HUES64 (cell line): ENCODE measurements at regions not wholly inside any gene's neighbourhood (a gene's known extent, or its start where the extent isn't known, plus 50 kb on each side); places are given as distances from the start of the nearest gene placed in this dataset.

Experiments used
- H3K27ac ChIP-seq: 2 replicates; pipeline ENCODE4 v1.7.0; 2013; ENCODE audit warnings: low read depth, low read length, inconsistent platforms
- H3K27me3 ChIP-seq: 2 replicates; pipeline ENCODE4 v1.6.1; 2013; ENCODE audit warnings: mild to moderate bottlenecking, low read length; ENCODE audit not compliant: insufficient read depth
- H3K36me3 ChIP-seq: 2 replicates; pipeline ENCODE4 v1.6.1; 2013; ENCODE audit warnings: mild to moderate bottlenecking, low read length; ENCODE audit not compliant: insufficient read depth
- H3K4me1 ChIP-seq: 2 replicates; pipeline ENCODE4 v1.6.1; 2013; ENCODE audit warnings: mild to moderate bottlenecking, low read length, moderate library complexity; ENCODE audit not compliant: insufficient read depth
- H3K4me3 ChIP-seq: 2 replicates; pipeline ENCODE4 v1.5.1; 2013; ENCODE audit warnings: mild to moderate bottlenecking, low read length, moderate library complexity
- H3K9ac ChIP-seq: 2 replicates; pipeline ENCODE4 v1.6.1; 2013; ENCODE audit warnings: mild to moderate bottlenecking, low read depth, low read length
- H3K9me3 ChIP-seq: 2 replicates; pipeline ENCODE4 v1.6.1; 2013; ENCODE audit warnings: low read depth, low read length; ENCODE audit not compliant: insufficient read depth
- WGBS: fragments of 150-250, 120-280 bp; methylation state at CpG from one replicate; pipeline ENCODE4 v1.1.7; 2013; ENCODE audit warnings: missing lambda C conversion rate; 5-methylcytosine and 5-hydroxymethylcytosine counted together

GRCh38 chr5:167867281-167867680 lies 424.2 kb upstream of the WWC1 start:
- Histone ChIP-seq H3K9me3 (no peaks in the 10 kb centered on the region), H3K9ac (no peak overlapping the region), H3K27ac (no peak overlapping the region), H3K4me1 (no peaks in the 10 kb centered on the region), H3K27me3 (no peaks in the 10 kb centered on the region), H3K36me3 (no peaks in the 10 kb centered on the region), H3K4me3 (no peak overlapping the region)
- WGBS = 94% methylated on average over 5 of the region's 5 CpGs

GRCh38 chr5:167869125-167869524 lies 422.3 kb upstream of the WWC1 start:
- H3K4me1 ChIP-seq = no peaks in the 10 kb centered on the region
- H3K27ac ChIP-seq = no peak overlapping the region
- H3K36me3 ChIP-seq = no peaks in the 10 kb centered on the region
- no peak overlapping the region for H3K4me3 ChIP-seq
- H3K9ac ChIP-seq = no peak overlapping the region
- no peaks in the 10 kb centered on the region for H3K9me3 ChIP-seq
- no peaks in the 10 kb centered on the region for H3K27me3 ChIP-seq
- 96% methylated on average over 3 of the region's 3 CpGs for WGBS

- Histone ChIP-seq H3K4me3 (no peak overlapping the region), H3K9ac (no peak overlapping the region), H3K27me3 (no peaks in the 10 kb centered on the region), H3K27ac (no peak overlapping the region), H3K4me1 (no peaks in the 10 kb centered on the region), H3K9me3 (no peaks in the 10 kb centered on the region), H3K36me3 (no peaks in the 10 kb centered on the region)
These were observed 421.4 kb upstream of the WWC1 start for GRCh38 chr5:167870055-167870454.

GRCh38 chr5:167871091-167871490 lies 420.4 kb upstream of the WWC1 start:
- no peaks in the 10 kb centered on the region for H3K36me3 ChIP-seq
- no peak overlapping the region for H3K4me3 ChIP-seq
- H3K27ac ChIP-seq = no peak overlapping the region
- H3K27me3 ChIP-seq = no peaks in the 10 kb centered on the region
- no peak overlapping the region for H3K9ac ChIP-seq
- no peaks in the 10 kb centered on the region for H3K4me1 ChIP-seq
- no peaks in the 10 kb centered on the region for H3K9me3 ChIP-seq
- WGBS = 86% methylated on average over 2 of the region's 2 CpGs

- H3K9ac ChIP-seq = no peak overlapping the region
- H3K9me3 ChIP-seq = no peaks in the 10 kb centered on the region
- H3K27me3 ChIP-seq = no peaks in the 10 kb centered on the region
- H3K36me3 ChIP-seq = no peaks in the 10 kb centered on the region
- H3K27ac ChIP-seq = no peak overlapping the region
- 95% methylated on average over 2 of the region's 2 CpGs for WGBS
- H3K4me1 ChIP-seq = no peaks in the 10 kb centered on the region
- H3K4me3 ChIP-seq = no peak overlapping the region
These were observed 418.7 kb upstream of the WWC1 start for GRCh38 chr5:167872791-167873190.

- Histone ChIP-seq H3K36me3 (no peaks in the 10 kb centered on the region), H3K4me1 (no peaks in the 10 kb centered on the region), H3K27me3 (no peaks in the 10 kb centered on the region), H3K9me3 (no peaks in the 10 kb centered on the region), H3K4me3 (no peak overlapping the region), H3K9ac (no peak overlapping the region), H3K27ac (no peak overlapping the region)
- WGBS = 93% methylated on average over 4 of the region's 5 CpGs
These were observed 414.2 kb upstream of the WWC1 start for GRCh38 chr5:167877114-167877722.

- Histone ChIP-seq H3K27ac (no peak overlapping the region), H3K4me3 (no peak overlapping the region), H3K36me3 (no peaks in the 10 kb centered on the region), H3K9me3 (no peaks in the 10 kb centered on the region), H3K27me3 (no peaks in the 10 kb centered on the region), H3K4me1 (no peaks in the 10 kb centered on the region), H3K9ac (no peak overlapping the region)
- WGBS = 96% methylated on average over 1 of the region's 1 CpG
These were observed 413.5 kb upstream of the WWC1 start for GRCh38 chr5:167877924-167878323.

GRCh38 chr5:167880420-167880819 lies 411.0 kb upstream of the WWC1 start:
- Histone ChIP-seq H3K4me1 (no peaks in the 10 kb centered on the region), H3K4me3 (no peak overlapping the region), H3K27me3 (no peaks in the 10 kb centered on the region), H3K9ac (no peak overlapping the region), H3K9me3 (no peaks in the 10 kb centered on the region), H3K27ac (no peak overlapping the region), H3K36me3 (no peaks in the 10 kb centered on the region)
- WGBS = 96% methylated on average over 1 of the region's 1 CpG

- Histone ChIP-seq H3K27me3 (no peaks in the 10 kb centered on the region), H3K4me1 (no peaks in the 10 kb centered on the region), H3K4me3 (no peak overlapping the region), H3K27ac (no peak overlapping the region), H3K9ac (no peak overlapping the region), H3K36me3 (no peaks in the 10 kb centered on the region), H3K9me3 (no peaks in the 10 kb centered on the region)
- 88% methylated on average over 1 of the region's 1 CpG for WGBS
These were observed 410.4 kb upstream of the WWC1 start for GRCh38 chr5:167881041-167881440.

- 100% methylated on average over 1 of the region's 1 CpG for WGBS
- no peaks in the 10 kb centered on the region for H3K27me3 ChIP-seq
- H3K36me3 ChIP-seq = no peaks in the 10 kb centered on the region
- H3K9ac ChIP-seq = no peak overlapping the region
- no peaks in the 10 kb centered on the region for H3K9me3 ChIP-seq
- H3K4me3 ChIP-seq = no peak overlapping the region
- H3K4me1 ChIP-seq = peaks cover 14% of the 10 kb centered on the region
- no peak overlapping the region for H3K27ac ChIP-seq
These were observed 405.2 kb upstream of the WWC1 start for GRCh38 chr5:167886196-167886595.

GRCh38 chr5:167888393-167888792 lies 403.1 kb upstream of the WWC1 start:
- Histone ChIP-seq H3K36me3 (no peaks in the 10 kb centered on the region), H3K4me1 (peaks cover 14% of the 10 kb centered on the region), H3K9ac (no peak overlapping the region), H3K27ac (no peak overlapping the region), H3K4me3 (no peak overlapping the region), H3K9me3 (no peaks in the 10 kb centered on the region), H3K27me3 (no peaks in the 10 kb centered on the region)
- WGBS = 100% methylated on average over 1 of the region's 1 CpG

GRCh38 chr5:167889276-167889675 lies 402.2 kb upstream of the WWC1 start:
- WGBS = 67% methylated on average over 9 of the region's 9 CpGs

More at GRCh38 chr5:167889276-167889675, 402.2 kb upstream of the WWC1 start:
- Histone ChIP-seq H3K27me3 (no peaks in the 10 kb centered on the region), H3K27ac (no peak overlapping the region), H3K36me3 (no peaks in the 10 kb centered on the region), H3K4me1 (peaks cover 14% of the 10 kb centered on the region), H3K9ac (no peak overlapping the region), H3K9me3 (no peaks in the 10 kb centered on the region), H3K4me3 (no peak overlapping the region)
